A549 (cell line): ENCODE measurements at regions not wholly inside any gene's neighbourhood (a gene's known extent, or its start where the extent isn't known, plus 50 kb on each side); places are given as distances from the start of the nearest gene placed in this dataset.
A peak's percentile ranks its signal among the peaks of the same experiment; 100 is the strongest.
"Not testable (repeated sequence)": the region's sequence is repeated elsewhere in the genome, so short reads cannot be mapped to it uniquely, and the experiment has no call there.

Experiments
- ATAC-seq, 2 experiments: fragments of 200-7000 bp in 1 of 2; fragments of >200 bp in 1 of 2; cut with Nextera tagmentation in 1 of 2; cut with Tn5 transposase in 1 of 2; 3 replicates each; pipeline versions ENCODE4 v1.8.0 to v1.9.1; 2018 to 2020; ENCODE audit warnings: mild to moderate bottlenecking in 1 of 2, moderate library complexity in 1 of 2
- CTCF ChIA-PET: fragments of 300-600 bp; sonication (Branson Sonifier 250); formaldehyde crosslinking; extraction: SDS; loops from one replicate; lab custom pipeline; 2021; ENCODE audit warnings: antibody characterized with exemption, inconsistent platforms; lab: Yijun Ruan, JAX
- POLR2A ChIA-PET: fragments of 350-600 bp; formaldehyde crosslinking; extraction: SDS; loops from one replicate; lab custom pipeline; 2021; ENCODE audit warnings: antibody characterized with exemption, inconsistent platforms; lab: Yijun Ruan, JAX
- DNase-seq, 2 experiments: peaks; one replicate each; pipeline versions ENCODE4 v3.0.0 to v3.0.0-alpha.2; 2011 to 2016; ENCODE audit warnings: low read depth in 1 of 2, low spot score in 1 of 2
- FAIRE-seq: peaks from 2 replicates; lab custom pipeline; 2011; peaks lifted over from hg19 to GRCh38; lab: Jason Lieb, UNC
- H3K27ac ChIP-seq, 2 experiments: fragments of >200 bp; sonication (Bioruptor Twin); formaldehyde crosslinking; 3 replicates each; pipeline ENCODE4 v1.5.1; 2016 to 2017
- H3K4me1 ChIP-seq: fragments of >200 bp; sonication (Bioruptor Twin); formaldehyde crosslinking; 3 replicates; pipeline ENCODE4 v1.6.1; 2016
- H3K4me2 ChIP-seq: fragments of >200 bp; sonication (Bioruptor Twin); formaldehyde crosslinking; 3 replicates; pipeline ENCODE4 v1.6.1; 2016
- H3K4me3 ChIP-seq: fragments of >200 bp; sonication (Bioruptor Twin); formaldehyde crosslinking; 3 replicates; pipeline ENCODE4 v1.5.1; 2016
- H3K9me3 ChIP-seq: fragments of >200 bp; sonication (Bioruptor Twin); formaldehyde crosslinking; 3 replicates; pipeline ENCODE4 v1.6.1; 2016
- ATOH8 ChIP-seq: fragments of 250-450 bp; sonication (Bioruptor Pico); IDR thresholded peaks from 2 replicates; pipeline ENCODE4 v1.5.0; 2020; ENCODE audit warnings: low read depth, mild to moderate bottlenecking, moderate library complexity
- BCL3 ChIP-seq: fragments of >200 bp; sonication (Bioruptor Twin); formaldehyde crosslinking; IDR thresholded peaks from 3 replicates; pipeline ENCODE4 v1.6.1; 2016
- BHLHE40 ChIP-seq: IDR thresholded peaks from 2 replicates; pipeline ENCODE4 v1.6.1; 2012; ENCODE audit warnings: low read depth, low read length, inconsistent platforms
- CBX2 ChIP-seq: fragments of 200-600 bp; sonication (generic); IDR thresholded peaks from 2 replicates; pipeline ENCODE4 v1.6.1; 2016; ENCODE audit warnings: low read depth, mild to moderate bottlenecking, borderline replicate concordance
- CTCF ChIP-seq: fragments of >200 bp; sonication (Bioruptor Twin); formaldehyde crosslinking; IDR thresholded peaks from 3 replicates; pipeline ENCODE4 v1.5.1; 2016
- E2F6 ChIP-seq: IDR thresholded peaks from 2 replicates; pipeline ENCODE4 v1.6.1; 2012; ENCODE audit warnings: low read depth, borderline replicate concordance
- FOXS1 ChIP-seq: fragments of 250-450 bp; sonication (Bioruptor Pico); IDR thresholded peaks from 2 replicates; pipeline ENCODE4 v1.5.0; 2020; ENCODE audit warnings: mild to moderate bottlenecking, moderate library complexity
- GATA3 ChIP-seq: IDR thresholded peaks from 2 replicates; pipeline ENCODE4 v1.6.1; 2012; ENCODE audit warnings: borderline replicate concordance
- HDAC2 ChIP-seq: fragments of 200-600 bp; sonication (generic); IDR thresholded peaks from 2 replicates; pipeline ENCODE4 v1.6.1; 2016
- JUN ChIP-seq, 2 experiments: fragments of >200 bp; sonication (Bioruptor Twin); formaldehyde crosslinking; IDR thresholded peaks; 2 replicates in 1 of 2; 3 replicates in 1 of 2; pipeline ENCODE4 v1.6.1; 2016 to 2017
- KDM1A ChIP-seq: fragments of 200-600 bp; sonication (generic); IDR thresholded peaks from 2 replicates; pipeline ENCODE4 v1.6.1; 2016; ENCODE audit warnings: low read depth, mild to moderate bottlenecking
- MAFK ChIP-seq: fragments of 450-650 bp; IDR thresholded peaks from 2 replicates; pipeline ENCODE4 v1.6.1; 2014; ENCODE audit not compliant: partially characterized antibody
- MAX ChIP-seq: IDR thresholded peaks from 2 replicates; pipeline ENCODE4 v1.6.1; 2012
- MAZ ChIP-seq: fragments of 150-350 bp; IDR thresholded peaks from 2 replicates; pipeline ENCODE4 v1.6.1; 2014; ENCODE audit warnings: antibody characterized with exemption, low read depth, low read length, borderline replicate concordance
- PHF8 ChIP-seq: fragments of 200-600 bp; sonication (generic); IDR thresholded peaks from 2 replicates; pipeline ENCODE4 v1.6.1; 2016; ENCODE audit warnings: low read depth, mild to moderate bottlenecking, antibody characterized with exemption, moderate library complexity, borderline replicate concordance
- POLR2AphosphoS2 ChIP-seq: conservative IDR thresholded peaks from 2 replicates; pipeline ENCODE4 v1.6.1; 2012; ENCODE audit warnings: low read length, improper control_type of control experiment, inconsistent platforms
- SMC3 ChIP-seq: fragments of >200 bp; sonication (Bioruptor Twin); formaldehyde crosslinking; IDR thresholded peaks from 3 replicates; pipeline ENCODE4 v1.6.1; 2018; ENCODE audit warnings: inconsistent platforms
- TFCP2L1 ChIP-seq: fragments of 250-450 bp; sonication (Bioruptor Pico); IDR thresholded peaks from 2 replicates; pipeline ENCODE4 v1.5.0; 2021; ENCODE audit warnings: mild to moderate bottlenecking
- TP53 ChIP-seq: fragments of 250-450 bp; sonication (Bioruptor Pico); IDR thresholded peaks from 2 replicates; pipeline ENCODE4 v1.5.0; 2021; ENCODE audit warnings: mild to moderate bottlenecking, moderate library complexity
- ZFP36 ChIP-seq: fragments of 450-650 bp; IDR thresholded peaks from 2 replicates; pipeline ENCODE4 v1.6.1; 2014; ENCODE audit warnings: borderline replicate concordance; ENCODE audit not compliant: partially characterized antibody
- WGBS: methylation state at CpG from one replicate; pipeline ENCODE4 v1.1.6; 2017; ENCODE audit errors: missing lambda C conversion rate; 5-methylcytosine and 5-hydroxymethylcytosine counted together

GRCh38 chr6:106808758-106809157 is 165.8 kb downstream of the CD24 start:
- Histone ChIP-seq H3K27ac (peak overlapping the region in 1 of 2 experiments; percentile 39; a peak in 1 of 6 replicates), H3K4me1 (peaks cover 10% of the 10 kb centered on the region; the same call in 1 of the 3 replicates), H3K4me2 (no peak overlapping the region), H3K9me3 (peaks cover 8% of the 10 kb centered on the region), H3K4me3 (no peak overlapping the region)
- DNase-seq: no peak
- TF ChIP-seq MAX: no peak
- TF ChIP-seq KDM1A: no peak
- no peak for TF ChIP-seq FOXS1 (CRISPR knock-in tag)
- TF ChIP-seq BCL3: no peak
- no peak for TF ChIP-seq JUN (IDR thresholded peaks at IDR 0.05)
- TF ChIP-seq TFCP2L1 (CRISPR knock-in tag): no peak
- no peak for TF ChIP-seq ATOH8 (CRISPR knock-in tag)
- TF ChIP-seq HDAC2: no peak
- TF ChIP-seq ZFP36: no peak
- no peak for TF ChIP-seq E2F6
- ChIA-PET CTCF (interaction anchor here (1.2 kb wide), 1 partner anchor 171 kb away, joined by 3 read pairs; no protein-coding TSS in a partner anchor), POLR2A (no interaction called here)
- ATAC-seq: no peak
- no peak for FAIRE-seq

GRCh38 chr6:106807947-106808611 is 166.4 kb downstream of the CD24 start:
- POLR2A ChIA-PET: no interaction called here

GRCh38 chr6:106806253-106806652 is 168.3 kb downstream of the CD24 start:
- POLR2A ChIA-PET, H3K9me3 ChIP-seq, H3K4me3 ChIP-seq, CTCF ChIA-PET, DNase-seq, H3K27ac ChIP-seq, ATAC-seq, FAIRE-seq, H3K4me2 ChIP-seq: not testable (repeated sequence)
- WGBS: 86% methylated on average over 4 of the region's 4 CpGs
- peaks cover 14% of the 10 kb centered on the region; the same call in 1 of the 3 replicates for H3K4me1 ChIP-seq

More at GRCh38 chr6:106807947-106808611, 166.4 kb downstream of the CD24 start:
- Histone ChIP-seq H3K27ac (peak overlapping the region in 1 of 2 experiments; percentile 39; a peak in 1 of 6 replicates), H3K4me1 (peaks cover 11% of the 10 kb centered on the region; the same call in 1 of the 3 replicates), H3K9me3 (peaks cover 8% of the 10 kb centered on the region), H3K4me3 (no peak overlapping the region), H3K4me2 (no peak overlapping the region)
- ATAC-seq (no peak), DNase-seq (no peak), FAIRE-seq (no peak)
- CTCF ChIA-PET: interaction anchor here (1.2 kb wide), 1 partner anchor 171 kb away, joined by 3 read pairs; no protein-coding TSS in a partner anchor
- 66% methylated on average over 5 of the region's 5 CpGs for WGBS
- TF ChIP-seq CBX2: no peak
- 0 out of 3 replicates have a peak, but pooled peaks have one; percentile 11 for TF ChIP-seq CTCF
- TF ChIP-seq SMC3: 0 out of 3 replicates have a peak, but pooled peaks have one; percentile 20

GRCh38 chr6:106805771-106806170 is 168.8 kb downstream of the CD24 start:
- no CpG with 5 or more reads among the region's 27 CpGs for WGBS
- Histone ChIP-seq H3K4me3 (no peak overlapping the region), H3K4me2 (no peak overlapping the region), H3K9me3 (no peaks in the 10 kb centered on the region), H3K4me1 (peaks cover 16% of the 10 kb centered on the region; the same call in 2 of the 3 replicates), H3K27ac (no peak overlapping the region)
- DNase-seq (no peak), ATAC-seq (no peak), FAIRE-seq (no peak)
- ChIA-PET CTCF (no interaction called here), POLR2A (no interaction called here)
- TF ChIP-seq E2F6 (no peak), POLR2AphosphoS2 (no peak), BHLHE40 (no peak), MAFK (no peak), ZFP36 (no peak), PHF8 (no peak), GATA3 (no peak), TP53 (CRISPR knock-in tag) (no peak), MAZ (no peak)
